Upper lobe of left lung (tissue), 6 donors: ENCODE measurements at regions not wholly inside any gene's neighbourhood (a gene's known extent, or its start where the extent isn't known, plus 50 kb on each side); places are given as distances from the start of the nearest gene placed in this dataset.

Experiments used
- ATAC-seq, 2 donors: fragments of 200-7000 bp; cut with Tn5 transposase; one replicate each; pipeline ENCODE4 v1.9.1; 2022; ENCODE audit warnings: mild to moderate bottlenecking in 2 of 2, moderate library complexity in 2 of 2; ENCODE audit not compliant: low FRiP score in 2 of 2
- DNase-seq, 2 donors: peaks; one replicate each; pipeline ENCODE4 v3.0.0-alpha.2; 2019 to 2020
- H3K27ac ChIP-seq, 4 donors: fragments of 200-600 bp; sonication (generic); one replicate each; pipeline ENCODE4 v1.5.1; 2016 to 2019
- H3K27me3 ChIP-seq, 4 donors: fragments of 200-600 bp; sonication (generic); one replicate each; pipeline ENCODE4 v1.5.1; 2017 to 2019
- H3K36me3 ChIP-seq, 4 donors: fragments of 200-600 bp; sonication (generic); one replicate each; pipeline ENCODE4 v1.5.1; 2016 to 2019
- H3K4me1 ChIP-seq, 4 donors: fragments of 200-600 bp; sonication (generic); one replicate each; pipeline ENCODE4 v1.5.1; 2018 to 2019
- H3K4me3 ChIP-seq, 4 donors: fragments of 200-600 bp; sonication (generic); one replicate each; pipeline ENCODE4 v1.5.1; 2017 to 2019; ENCODE audit warnings: mild to moderate bottlenecking in 2 of 4, moderate library complexity in 1 of 4
- H3K9me3 ChIP-seq, 4 donors: fragments of 200-600 bp; sonication (generic); one replicate each; pipeline ENCODE4 v1.5.1; 2018 to 2019
- EP300 ChIP-seq, 4 donors: sonication (generic); formaldehyde crosslinking; IDR thresholded peaks; one replicate each; pipeline ENCODE4 v1.5.1; 2017; ENCODE audit warnings: antibody characterized with exemption in 4 of 4, control low read depth in 2 of 4
- POLR2A ChIP-seq, 4 donors: fragments of 450-650 bp; IDR thresholded peaks; one replicate each; pipeline ENCODE4 v1.5.1; 2016 to 2017; ENCODE audit warnings: antibody characterized with exemption in 4 of 4, mild to moderate bottlenecking in 2 of 4
- POLR2AphosphoS5 ChIP-seq, 2 donors: sonication (generic); formaldehyde crosslinking; IDR thresholded peaks; one replicate each; pipeline ENCODE4 v1.5.1; 2017; ENCODE audit warnings: antibody characterized with exemption in 2 of 2
- WGBS, 2 donors: methylation state at CpG; one replicate each; pipeline ENCODE4 v1.1.5; 2017 to 2018; 5-methylcytosine and 5-hydroxymethylcytosine counted together
- TF ChIP-seq, protein P1 (sequence below), 6 experiments: fragments of 450-650 bp in 4 of 6; fragments of 200-600 bp in 2 of 6; sonication (generic) in 2 of 6; IDR thresholded peaks; one replicate each; pipeline ENCODE4 v1.5.1; 2016 to 2019; ENCODE audit warnings: antibody characterized with exemption in 6 of 6
- donor health status: DM: no; HTN: no; CAD: no; lungs with moderate emphysema.
- donor health status: DM: no; HTN: yes; CAD: no; lungs with severe emphysema.

DNA sequence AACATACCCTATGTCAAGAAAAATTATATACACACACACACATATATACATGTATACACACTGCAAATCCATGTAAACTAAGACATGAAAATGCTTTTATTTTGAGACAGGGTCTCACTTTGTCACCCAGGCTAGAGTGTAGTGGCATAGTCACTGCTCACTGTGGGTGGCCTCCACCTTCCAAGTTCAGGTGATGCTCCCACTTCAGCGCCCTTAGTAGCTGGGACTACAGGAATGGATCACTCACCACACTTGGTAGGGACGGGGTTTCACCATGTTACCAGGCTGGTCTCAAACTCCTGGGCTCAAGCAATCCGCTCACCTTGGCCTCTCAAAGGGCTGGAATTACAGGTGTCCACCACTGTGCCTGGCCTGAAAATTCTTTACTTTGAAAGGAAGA is 617.6 kb downstream of the NYAP2 start:
- no peak overlapping the region for H3K4me3 ChIP-seq
- no peak for TF ChIP-seq EP300 (IDR thresholded peaks at IDR 0.05)
- TF ChIP-seq, protein P1, sequence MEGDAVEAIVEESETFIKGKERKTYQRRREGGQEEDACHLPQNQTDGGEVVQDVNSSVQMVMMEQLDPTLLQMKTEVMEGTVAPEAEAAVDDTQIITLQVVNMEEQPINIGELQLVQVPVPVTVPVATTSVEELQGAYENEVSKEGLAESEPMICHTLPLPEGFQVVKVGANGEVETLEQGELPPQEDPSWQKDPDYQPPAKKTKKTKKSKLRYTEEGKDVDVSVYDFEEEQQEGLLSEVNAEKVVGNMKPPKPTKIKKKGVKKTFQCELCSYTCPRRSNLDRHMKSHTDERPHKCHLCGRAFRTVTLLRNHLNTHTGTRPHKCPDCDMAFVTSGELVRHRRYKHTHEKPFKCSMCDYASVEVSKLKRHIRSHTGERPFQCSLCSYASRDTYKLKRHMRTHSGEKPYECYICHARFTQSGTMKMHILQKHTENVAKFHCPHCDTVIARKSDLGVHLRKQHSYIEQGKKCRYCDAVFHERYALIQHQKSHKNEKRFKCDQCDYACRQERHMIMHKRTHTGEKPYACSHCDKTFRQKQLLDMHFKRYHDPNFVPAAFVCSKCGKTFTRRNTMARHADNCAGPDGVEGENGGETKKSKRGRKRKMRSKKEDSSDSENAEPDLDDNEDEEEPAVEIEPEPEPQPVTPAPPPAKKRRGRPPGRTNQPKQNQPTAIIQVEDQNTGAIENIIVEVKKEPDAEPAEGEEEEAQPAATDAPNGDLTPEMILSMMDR (IDR thresholded peaks at IDR 0.05), result no peak
- 66 to 90% methylated on average over 2 to 3 of the region's 3 CpGs for WGBS, 2 donors
- peaks cover 0 to 5% (median 1%) of the 10 kb centered on the region in 4 donors for H3K9me3 ChIP-seq
- H3K27me3 ChIP-seq, result no peaks in the 10 kb centered on the region
- H3K36me3 ChIP-seq, result no peaks in the 10 kb centered on the region
- no peaks in the 10 kb centered on the region for H3K4me1 ChIP-seq
- no peak for DNase-seq
- ATAC-seq, result peak in 1 of 2 donors; percentile 11
- H3K27ac ChIP-seq, result no peak overlapping the region

DNA sequence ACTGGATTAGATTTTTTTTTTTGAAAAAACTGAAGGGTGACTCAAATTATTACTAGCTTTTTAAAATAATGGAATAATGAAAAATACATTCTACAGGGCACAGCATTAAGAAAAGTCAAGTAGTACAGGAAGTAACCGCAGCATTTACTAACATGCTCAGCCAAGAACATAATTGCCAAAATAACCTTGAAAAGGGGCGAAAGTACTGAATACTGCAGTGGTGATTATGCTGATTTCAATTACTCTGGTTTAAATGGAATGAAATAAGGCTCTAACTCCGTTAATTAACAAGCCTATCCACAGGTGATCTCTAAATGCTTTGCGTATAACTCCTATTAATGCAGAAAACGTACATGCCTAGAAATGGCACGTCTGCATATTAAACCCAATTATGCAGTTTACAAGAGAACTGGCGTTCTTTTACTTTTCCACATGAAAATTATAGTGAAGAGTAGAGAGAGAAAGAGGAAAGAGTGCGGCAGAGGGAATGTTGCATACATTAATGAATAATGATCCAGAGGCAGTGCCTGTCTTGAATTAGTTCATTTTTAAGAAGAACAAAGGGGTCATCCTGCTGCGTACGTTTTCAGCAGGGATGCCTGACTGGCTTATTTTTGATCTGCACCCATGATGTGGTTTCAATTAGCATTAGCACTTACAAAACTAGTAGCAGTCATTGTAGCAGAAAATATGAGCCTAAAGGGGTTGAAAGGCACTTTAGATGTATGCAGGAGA is 612.4 kb downstream of the NYAP2 start:
- 86 to 87% methylated on average over 10 of the region's 10 CpGs for WGBS, 2 donors
- Histone ChIP-seq H3K36me3 (no peaks in the 10 kb centered on the region), H3K9me3 (no peaks in the 10 kb centered on the region), H3K4me1 (no peaks in the 10 kb centered on the region), H3K27ac (no peak overlapping the region), H3K27me3 (no peaks in the 10 kb centered on the region), H3K4me3 (no peak overlapping the region)
- no peak for TF ChIP-seq POLR2A (IDR thresholded peaks at IDR 0.05)
- TF ChIP-seq, protein P1 (IDR thresholded peaks at IDR 0.05), result no peak
- no peak for TF ChIP-seq POLR2AphosphoS5 (IDR thresholded peaks at IDR 0.05)
- TF ChIP-seq EP300 (IDR thresholded peaks at IDR 0.05), result no peak
- DNase-seq (no peak), ATAC-seq (no peak)

DNA sequence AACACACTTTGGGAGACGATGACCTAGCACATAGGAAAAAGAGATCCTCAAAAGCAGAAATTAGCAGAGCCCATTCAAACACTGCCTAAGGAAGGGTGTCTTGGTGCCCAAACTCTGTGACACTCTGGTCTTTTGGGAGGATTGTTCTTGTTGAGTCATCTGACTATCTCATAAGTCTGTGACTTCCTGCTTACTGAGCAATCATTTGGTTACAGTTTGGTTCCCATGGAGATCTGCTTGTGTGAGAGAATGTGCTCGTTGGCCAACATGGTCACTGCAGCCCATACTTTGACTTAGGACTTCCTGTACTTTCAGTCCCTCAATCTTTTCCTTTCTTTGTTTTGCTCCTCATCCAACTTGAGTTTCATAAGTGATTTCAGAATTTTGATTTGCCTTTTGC is 602.9 kb downstream of the NYAP2 start:
- 44 to 46% methylated on average over 2 of the region's 2 CpGs for WGBS, 2 donors
- ATAC-seq (peak in 1 of 2 donors; percentile 92), DNase-seq (peak in 1 of 2 donors; percentile 31)
- no peaks in the 10 kb centered on the region for H3K9me3 ChIP-seq
- no peaks in the 10 kb centered on the region for H3K27me3 ChIP-seq
- TF ChIP-seq EP300 (IDR thresholded peaks at IDR 0.05) (no peak), POLR2A (IDR thresholded peaks at IDR 0.05) (no peak), POLR2AphosphoS5 (IDR thresholded peaks at IDR 0.05) (no peak)
- TF ChIP-seq, protein P1 (IDR thresholded peaks at IDR 0.05), result no peak
- no peak overlapping the region for H3K4me3 ChIP-seq
- H3K36me3 ChIP-seq, result no peaks in the 10 kb centered on the region
- H3K4me1 ChIP-seq, result peaks cover 0 to 7% (median 0%) of the 10 kb centered on the region in 4 donors
- peak overlapping the region in 2 of 4 donors; percentile 34 to 42 for H3K27ac ChIP-seq

DNA sequence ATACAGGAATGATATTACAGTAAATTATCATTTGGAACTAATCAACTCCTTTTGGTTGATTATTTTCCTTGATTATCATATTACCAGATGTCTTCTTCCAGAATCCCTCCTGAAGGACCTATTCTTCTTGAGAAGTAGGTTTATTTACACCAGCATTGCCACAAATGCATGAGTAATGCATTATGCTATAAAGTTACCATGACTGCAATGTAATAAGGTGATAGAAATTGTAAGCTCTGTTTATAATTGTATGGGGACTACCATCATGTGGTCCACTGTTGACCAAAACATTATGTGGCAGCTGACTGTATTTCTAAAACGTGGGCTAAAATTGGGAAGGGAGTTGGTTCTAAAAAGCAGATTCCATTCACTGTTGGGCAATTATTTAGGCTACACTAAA is 602.2 kb downstream of the NYAP2 start:
- H3K36me3 ChIP-seq, result no peaks in the 10 kb centered on the region
- H3K9me3 ChIP-seq, result no peaks in the 10 kb centered on the region
- H3K27ac ChIP-seq, result no peak overlapping the region
- no peak for ATAC-seq
- no peak for TF ChIP-seq EP300 (IDR thresholded peaks at IDR 0.05)
- TF ChIP-seq POLR2AphosphoS5 (IDR thresholded peaks at IDR 0.05), result no peak
- no peak for TF ChIP-seq POLR2A (IDR thresholded peaks at IDR 0.05)
- TF ChIP-seq, protein P1 (IDR thresholded peaks at IDR 0.05), result no peak
- H3K27me3 ChIP-seq, result no peaks in the 10 kb centered on the region
- 76 to 80% methylated on average over 1 of the region's 1 CpG for WGBS, 2 donors
- no peak overlapping the region for H3K4me3 ChIP-seq
- no peak for DNase-seq
- peaks cover 0 to 7% (median 0%) of the 10 kb centered on the region in 4 donors for H3K4me1 ChIP-seq

DNA sequence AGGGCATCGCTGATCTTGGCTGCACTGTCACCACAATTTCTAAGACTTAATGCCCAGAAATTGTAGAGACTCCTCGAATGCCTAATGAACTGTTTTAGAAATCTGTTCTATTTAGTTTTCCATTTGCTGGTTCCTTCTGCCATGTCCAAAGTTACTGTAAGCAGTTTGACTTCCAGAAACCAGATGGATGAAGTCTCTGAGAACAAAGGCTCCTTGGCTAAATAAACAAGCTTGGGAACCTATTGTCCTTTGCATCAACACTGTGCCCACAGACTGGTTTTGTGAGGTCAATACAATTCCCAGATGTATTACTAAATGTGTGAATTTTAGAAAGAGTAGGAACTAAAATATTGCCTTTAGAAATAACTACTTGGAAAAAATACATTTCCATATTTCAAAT is 600.2 kb downstream of the NYAP2 start:
- no peaks in the 10 kb centered on the region for H3K36me3 ChIP-seq
- 59 to 69% methylated on average over 2 of the region's 2 CpGs for WGBS, 2 donors
- H3K27me3 ChIP-seq, result no peaks in the 10 kb centered on the region
- ATAC-seq (no peak), DNase-seq (no peak)
- no peak overlapping the region for H3K4me3 ChIP-seq
- H3K27ac ChIP-seq, result no peak overlapping the region
- peaks cover 0 to 11% (median 3%) of the 10 kb centered on the region in 4 donors for H3K4me1 ChIP-seq
- TF ChIP-seq POLR2AphosphoS5 (IDR thresholded peaks at IDR 0.05) (no peak), EP300 (IDR thresholded peaks at IDR 0.05) (no peak), POLR2A (IDR thresholded peaks at IDR 0.05) (no peak)
- TF ChIP-seq, protein P1 (IDR thresholded peaks at IDR 0.05), result no peak
- H3K9me3 ChIP-seq, result no peaks in the 10 kb centered on the region
